HCT116 (cell line): ENCODE measurements at regions not wholly inside any gene's neighbourhood (a gene's known extent, or its start where the extent isn't known, plus 50 kb on each side); places are given as distances from the start of the nearest gene placed in this dataset.

Source experiments
- ATAC-seq: fragments of 200-7000 bp; cut with Tn5 transposase; 2 replicates; pipeline ENCODE4 v1.9.1; 2020; ENCODE audit warnings: mild to moderate bottlenecking, moderate library complexity
- BruUV-seq: library from RNA; stranded (reverse); fragments of 400-500 nt; replicated peaks from 2 replicates; lab custom pipeline; 2021; lab: Mats Ljungman, UMichigan
- CTCF ChIA-PET: fragments of 300-600 bp; sonication (Branson Sonifier 250); formaldehyde crosslinking; loops from one replicate; lab custom pipeline; 2021; ENCODE audit warnings: antibody characterized with exemption; lab: Charles Lee
- POLR2A ChIA-PET: fragments of 300-600, 350-600 bp; sonication (Branson Sonifier 250); formaldehyde crosslinking; loops from one replicate; lab custom pipeline; 2021; ENCODE audit warnings: antibody characterized with exemption; lab: Charles Lee
- RAD21 ChIA-PET, 2 experiments: fragments of 300-600 bp; sonication (Branson Sonifier 250); formaldehyde crosslinking; loops; one replicate each; lab custom pipeline; 2023; ENCODE audit warnings: low total read pairs in 2 of 2; ENCODE audit not compliant: uncharacterized antibody in 2 of 2, unreplicated experiment in 2 of 2, low non-redundant PET in 1 of 2; lab: Charles Lee
- DNase-seq: peaks from one replicate; pipeline ENCODE4 v3.0.0-alpha.2; 2010; ENCODE audit warnings: low read depth, low spot score
- H2AFZ ChIP-seq: fragments of 200-600 bp; shearing (Covaris generic), sonication (generic); 2 replicates; pipeline ENCODE4 v1.6.1; 2017; ENCODE audit warnings: low read depth, mixed run types, mixed read lengths, antibody characterized with exemption, low read length; ENCODE audit not compliant: poor library complexity, severe bottlenecking
- H3K27ac ChIP-seq: 2 replicates; pipeline ENCODE4 v1.5.1; 2012; ENCODE audit warnings: low read depth, low read length
- H3K27me3 ChIP-seq: fragments of 200-600 bp; sonication (generic); 2 replicates; pipeline ENCODE4 v1.6.1; 2016; ENCODE audit warnings: mixed run types, low read length, mixed read lengths; ENCODE audit not compliant: insufficient read depth
- H3K36me3 ChIP-seq, 2 experiments: fragments of 200-500 bp in 1 of 2; fragments of 200-600 bp in 1 of 2; sonication (Bioruptor generic) in 1 of 2; sonication (generic) in 1 of 2; 2 replicates each; pipeline versions ENCODE4 v1.5.1 to v1.6.1; 2014 to 2016; ENCODE audit warnings: low read length in 2 of 2, inconsistent platforms in 1 of 2, mixed read lengths in 1 of 2, mixed run types in 1 of 2; ENCODE audit not compliant: insufficient read depth in 2 of 2, control insufficient read depth in 1 of 2
- H3K4me1 ChIP-seq, 2 experiments: fragments of 200-600 bp in 1 of 2; sonication (generic) in 1 of 2; 2 replicates each; pipeline versions ENCODE4 v1.5.1 to v1.6.1; 2012 to 2017; ENCODE audit warnings: low read length in 2 of 2, inconsistent platforms in 1 of 2, mild to moderate bottlenecking in 1 of 2, mixed read lengths in 1 of 2, mixed run types in 1 of 2, moderate library complexity in 1 of 2; ENCODE audit not compliant: insufficient read depth in 2 of 2, control insufficient read depth in 1 of 2
- H3K4me2 ChIP-seq: fragments of 200-600 bp; sonication (generic); 2 replicates; pipeline ENCODE4 v1.6.1; 2017; ENCODE audit warnings: mixed run types, low read length, mixed read lengths
- H3K4me3 ChIP-seq, 2 experiments: fragments of 200-600 bp in 1 of 2; sonication (generic) in 1 of 2; replicated peaks in 1 of 2; 2 replicates each; pipeline ENCODE4 v1.5.1; 2011 to 2016; ENCODE audit warnings: low read length in 2 of 2, control low read depth in 1 of 2, low read depth in 1 of 2, mild to moderate bottlenecking in 1 of 2, mixed read lengths in 1 of 2, mixed run types in 1 of 2
- H3K79me2 ChIP-seq: fragments of 200-600 bp; sonication (generic); 2 replicates; pipeline ENCODE4 v1.6.1; 2017; ENCODE audit warnings: mild to moderate bottlenecking, mixed run types, low read length, moderate library complexity, mixed read lengths; ENCODE audit not compliant: insufficient read depth
- H3K9ac ChIP-seq: fragments of 200-600 bp; sonication (generic); 2 replicates; pipeline ENCODE4 v1.6.1; 2016; ENCODE audit warnings: low read length, mixed read lengths
- H3K9me2 ChIP-seq: fragments of 200-600 bp; sonication (generic), shearing (Covaris generic); 2 replicates; pipeline ENCODE4 v1.6.1; 2017; ENCODE audit warnings: mixed run types, mild to moderate bottlenecking, moderate library complexity; ENCODE audit not compliant: insufficient read depth
- H3K9me3 ChIP-seq, 2 experiments: fragments of 200-500 bp in 1 of 2; fragments of 200-600 bp in 1 of 2; sonication (Bioruptor generic) in 1 of 2; sonication (generic) in 1 of 2; 2 replicates each; pipeline ENCODE4 v1.6.1; 2014 to 2017; ENCODE audit warnings: low read length in 2 of 2, mixed read lengths in 2 of 2, inconsistent platforms in 1 of 2, low read depth in 1 of 2, mild to moderate bottlenecking in 1 of 2, mixed run types in 1 of 2, moderate library complexity in 1 of 2; ENCODE audit not compliant: control insufficient read depth in 1 of 2, insufficient read depth in 1 of 2
- H4K20me1 ChIP-seq: fragments of 200-600 bp; sonication (generic), shearing (Covaris generic); 2 replicates; pipeline ENCODE4 v1.6.1; 2017; ENCODE audit warnings: mixed run types, mild to moderate bottlenecking, moderate library complexity; ENCODE audit not compliant: insufficient read depth
- EZH2phosphoT487 ChIP-seq: fragments of 200-600 bp; IDR thresholded peaks from 2 replicates; pipeline ENCODE4 v1.6.1; 2018; ENCODE audit warnings: antibody characterized with exemption, borderline replicate concordance
- FOSL1 ChIP-seq: IDR thresholded peaks from 2 replicates; pipeline ENCODE4 v1.6.1; 2012; ENCODE audit warnings: low read depth
- POLR2A ChIP-seq: IDR thresholded peaks from 2 replicates; pipeline ENCODE4 v1.7.0; 2011; ENCODE audit warnings: borderline replicate concordance; ENCODE audit not compliant: insufficient read depth, insufficient read length; ENCODE audit errors: extremely low read depth
- POLR2AphosphoS5 ChIP-seq: IDR thresholded peaks from 2 replicates; pipeline ENCODE4 v1.6.1; 2011; ENCODE audit warnings: mild to moderate bottlenecking, low read depth, low read length, moderate library complexity
- RAD21 ChIP-seq: IDR thresholded peaks from 2 replicates; pipeline ENCODE4 v1.6.1; 2012; ENCODE audit warnings: low read depth, mild to moderate bottlenecking
- REST ChIP-seq: IDR thresholded peaks from 2 replicates; pipeline ENCODE4 v1.6.1; 2012; ENCODE audit warnings: low read depth
- SRF ChIP-seq: IDR thresholded peaks from 2 replicates; pipeline ENCODE4 v1.6.1; 2012; ENCODE audit warnings: low read depth
- YY1 ChIP-seq: IDR thresholded peaks from 2 replicates; pipeline ENCODE4 v1.6.1; 2011; ENCODE audit warnings: low read length, low read depth, moderate library complexity, mild to moderate bottlenecking; ENCODE audit not compliant: insufficient replicate concordance; ENCODE audit errors: extremely low read depth
- intact Hi-C: fragments of 100-400 bp; cut with micrococcal nuclease; formaldehyde crosslinking; loops from 2 replicates; pipeline ENCODE4 v1.10.0; 2022
- TF ChIP-seq, protein P1 (sequence below): IDR thresholded peaks from 2 replicates; pipeline ENCODE4 v1.6.1; 2012
- TF ChIP-seq, protein P2 (sequence below): IDR thresholded peaks from 2 replicates; pipeline ENCODE4 v1.6.1; 2011; ENCODE audit warnings: mild to moderate bottlenecking, low read length, moderate library complexity; ENCODE audit not compliant: insufficient replicate concordance; ENCODE audit errors: extremely low read depth
- TF ChIP-seq, protein P3 (sequence below): IDR thresholded peaks from 2 replicates; pipeline ENCODE4 v1.6.1; 2012

DNA sequence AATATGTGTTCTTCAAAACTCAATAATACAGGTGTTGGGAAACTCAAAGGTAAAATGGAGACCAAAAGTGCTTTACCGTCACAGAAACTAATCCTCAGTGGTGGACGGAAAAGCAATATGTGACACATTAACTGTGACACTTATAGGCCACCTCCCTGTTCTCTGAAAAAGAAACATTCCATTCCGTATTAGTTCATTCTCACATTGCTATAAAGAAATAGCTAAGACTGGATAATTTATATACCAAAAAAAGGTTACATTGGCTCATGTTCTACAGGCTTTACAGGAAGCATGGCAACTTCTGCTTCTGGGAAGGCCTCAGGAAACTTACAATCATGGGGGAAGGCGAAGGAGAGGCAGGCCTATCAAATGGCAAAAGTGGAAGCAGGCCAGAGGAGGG is 435.3 kb upstream of the HTR2A start (continued):
- TF ChIP-seq REST (no peak), SRF (no peak), FOSL1 (no peak), RAD21 (no peak), EZH2phosphoT487 (no peak), POLR2AphosphoS5 (no peak), POLR2A (no peak)
- TF ChIP-seq, protein P1, sequence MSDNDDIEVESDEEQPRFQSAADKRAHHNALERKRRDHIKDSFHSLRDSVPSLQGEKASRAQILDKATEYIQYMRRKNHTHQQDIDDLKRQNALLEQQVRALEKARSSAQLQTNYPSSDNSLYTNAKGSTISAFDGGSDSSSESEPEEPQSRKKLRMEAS = no peak
- TF ChIP-seq, protein P2, sequence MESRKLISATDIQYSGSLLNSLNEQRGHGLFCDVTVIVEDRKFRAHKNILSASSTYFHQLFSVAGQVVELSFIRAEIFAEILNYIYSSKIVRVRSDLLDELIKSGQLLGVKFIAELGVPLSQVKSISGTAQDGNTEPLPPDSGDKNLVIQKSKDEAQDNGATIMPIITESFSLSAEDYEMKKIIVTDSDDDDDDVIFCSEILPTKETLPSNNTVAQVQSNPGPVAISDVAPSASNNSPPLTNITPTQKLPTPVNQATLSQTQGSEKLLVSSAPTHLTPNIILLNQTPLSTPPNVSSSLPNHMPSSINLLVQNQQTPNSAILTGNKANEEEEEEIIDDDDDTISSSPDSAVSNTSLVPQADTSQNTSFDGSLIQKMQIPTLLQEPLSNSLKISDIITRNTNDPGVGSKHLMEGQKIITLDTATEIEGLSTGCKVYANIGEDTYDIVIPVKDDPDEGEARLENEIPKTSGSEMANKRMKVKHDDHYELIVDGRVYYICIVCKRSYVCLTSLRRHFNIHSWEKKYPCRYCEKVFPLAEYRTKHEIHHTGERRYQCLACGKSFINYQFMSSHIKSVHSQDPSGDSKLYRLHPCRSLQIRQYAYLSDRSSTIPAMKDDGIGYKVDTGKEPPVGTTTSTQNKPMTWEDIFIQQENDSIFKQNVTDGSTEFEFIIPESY = no peak

DNA sequence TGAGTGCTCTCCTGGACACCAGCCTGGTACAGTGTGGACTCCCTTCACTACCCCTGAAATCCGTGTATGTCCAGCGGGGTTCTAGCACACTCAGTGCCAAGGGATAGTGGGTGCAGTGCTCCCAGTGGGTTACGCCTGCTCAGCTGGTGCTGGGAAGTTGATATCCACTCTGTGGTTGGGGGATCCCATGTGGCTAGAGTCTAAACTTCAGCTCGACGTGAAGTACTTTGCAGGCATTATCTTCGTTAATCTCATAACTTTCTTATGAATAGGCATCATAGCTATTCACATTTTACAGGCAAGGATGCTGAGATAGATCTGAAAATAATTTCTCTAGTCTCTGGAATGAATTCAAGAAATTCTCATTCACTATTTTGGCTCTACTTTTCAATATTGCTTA is 433.2 kb upstream of the HTR2A start:
- no peaks in the 10 kb centered on the region for H3K9me2 ChIP-seq
- H3K36me3 ChIP-seq = no peaks in the 10 kb centered on the region
- H3K27ac ChIP-seq = no peak overlapping the region
- ATAC-seq = no peak
- CTCF ChIA-PET = no interaction called here
- peaks cover 0 to 3% of the 10 kb centered on the region in 2 experiments; a peak in 1 of 4 replicates for H3K9me3 ChIP-seq
- H2AFZ ChIP-seq = no peak overlapping the region
- no peak for DNase-seq
- TF ChIP-seq FOSL1 (no peak), YY1 (no peak), RAD21 (no peak)
- TF ChIP-seq, protein P1 = no peak
- TF ChIP-seq, protein P3, sequence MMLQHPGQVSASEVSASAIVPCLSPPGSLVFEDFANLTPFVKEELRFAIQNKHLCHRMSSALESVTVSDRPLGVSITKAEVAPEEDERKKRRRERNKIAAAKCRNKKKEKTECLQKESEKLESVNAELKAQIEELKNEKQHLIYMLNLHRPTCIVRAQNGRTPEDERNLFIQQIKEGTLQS = no peak
- TF ChIP-seq, protein P2 = no peak
- no TSS peak for BruUV-seq
- RAD21 ChIA-PET = no interaction called here
- H3K4me2 ChIP-seq = no peak overlapping the region
- no peaks in the 10 kb centered on the region for H3K4me1 ChIP-seq
- no peak overlapping the region for H3K9ac ChIP-seq
- intact Hi-C loops = no loop called here
- no peak overlapping the region for H3K4me3 ChIP-seq
- H3K27me3 ChIP-seq = no peaks in the 10 kb centered on the region
- H4K20me1 ChIP-seq = no peaks in the 10 kb centered on the region
- POLR2A ChIA-PET = no interaction called here
- no peaks in the 10 kb centered on the region for H3K79me2 ChIP-seq
